G401 (cell line): ENCODE measurements at regions not wholly inside any gene's neighbourhood (a gene's known extent, or its start where the extent isn't known, plus 50 kb on each side); places are given as distances from the start of the nearest gene placed in this dataset.

Experiments
- DNase-seq: peaks from one replicate; pipeline ENCODE4 v3.0.0-alpha.2; 2015; ENCODE audit warnings: low spot score
- in situ Hi-C: cut with HindIII; loops from 2 replicates; pipeline ENCODE4 v1.10.0; 2016; ENCODE audit warnings: low sequenced_read_pairs, mixed read lengths

DNA sequence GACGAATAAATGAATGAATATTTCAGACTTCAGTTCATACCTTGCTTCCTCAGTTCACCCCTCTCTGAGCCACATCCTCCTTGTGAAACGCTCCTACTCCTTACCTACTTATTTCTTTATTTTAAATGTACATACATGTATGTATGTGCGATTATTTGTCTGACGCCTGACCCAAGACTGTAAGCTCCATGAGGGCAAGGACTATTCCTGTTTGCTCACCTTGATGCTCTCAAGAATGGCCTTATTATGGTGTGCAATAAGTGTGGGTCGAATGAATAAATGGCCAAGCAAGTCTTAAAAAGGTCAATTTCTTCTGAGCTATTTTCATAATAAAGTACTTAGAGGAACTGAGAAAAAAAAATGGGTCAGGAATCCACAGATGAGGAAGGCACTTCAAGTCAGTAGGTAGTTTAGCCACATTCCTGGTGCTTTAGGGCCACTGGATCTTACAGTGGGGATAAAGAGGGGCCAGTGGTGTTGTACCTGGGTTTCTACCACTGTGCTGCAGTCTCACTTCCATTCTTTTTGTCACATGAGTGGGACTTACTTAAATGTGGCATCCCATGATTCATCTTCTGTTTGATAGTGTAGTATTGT lies 74.7 kb downstream of the SDC1 start:
- DNase-seq = no peak
- in situ Hi-C loops = no loop called here

DNA sequence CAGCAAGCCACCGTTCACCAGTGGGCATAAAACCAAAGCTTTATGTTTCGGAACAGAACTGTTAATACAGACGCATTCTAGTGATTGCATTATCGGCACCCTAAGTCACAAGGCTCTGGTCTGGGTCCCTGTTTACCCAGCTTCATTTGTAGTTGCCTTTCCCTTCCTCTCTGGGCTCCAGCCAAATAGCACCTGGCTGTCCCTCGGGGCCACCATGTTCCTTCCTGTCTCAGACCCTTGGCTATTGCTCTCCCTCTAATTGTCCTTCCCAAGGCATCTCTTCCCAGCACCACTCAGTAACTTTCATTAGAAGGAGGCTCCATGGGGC lies 75.3 kb downstream of the SDC1 start:
- in situ Hi-C loops = no loop called here
- no peak for DNase-seq

DNA sequence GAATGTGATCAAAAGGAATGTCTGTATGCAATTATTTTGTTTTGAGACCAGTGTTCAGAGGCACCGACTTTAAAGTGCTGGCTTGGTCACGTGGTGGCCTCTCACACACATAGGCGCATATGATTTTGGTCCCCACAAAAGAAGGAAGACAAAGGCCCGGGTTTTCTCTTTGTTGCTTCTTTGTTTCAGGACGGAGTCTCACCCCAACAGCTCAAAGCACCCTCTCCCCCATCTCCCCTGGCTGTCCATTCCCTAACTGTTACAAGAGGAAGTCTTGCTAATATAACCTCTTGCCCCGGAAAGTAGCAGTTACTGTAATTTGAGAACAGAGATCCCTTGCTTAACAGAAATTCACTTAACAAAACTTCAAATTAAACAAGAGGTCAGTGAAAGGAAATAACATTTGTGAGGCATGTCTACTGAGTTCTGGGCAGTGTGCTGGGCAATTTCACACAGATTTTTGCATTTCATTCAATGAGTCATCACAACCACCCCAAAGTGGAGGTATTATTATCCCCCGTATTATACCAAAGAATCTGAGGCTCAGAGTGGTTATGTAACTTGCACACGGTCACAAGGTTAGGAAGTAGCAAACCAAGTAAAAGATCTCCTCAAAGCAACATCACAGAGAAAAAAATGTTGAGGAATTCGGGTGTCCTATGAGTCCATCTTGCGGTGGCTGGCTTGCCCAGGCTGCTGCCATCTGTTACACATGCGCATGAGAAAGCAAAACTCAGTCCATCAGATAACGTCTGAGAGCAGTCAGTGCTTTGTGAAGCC lies 75.8 kb downstream of the SDC1 start:
- in situ Hi-C loops = no loop called here
- DNase-seq = peak; percentile 46

DNA sequence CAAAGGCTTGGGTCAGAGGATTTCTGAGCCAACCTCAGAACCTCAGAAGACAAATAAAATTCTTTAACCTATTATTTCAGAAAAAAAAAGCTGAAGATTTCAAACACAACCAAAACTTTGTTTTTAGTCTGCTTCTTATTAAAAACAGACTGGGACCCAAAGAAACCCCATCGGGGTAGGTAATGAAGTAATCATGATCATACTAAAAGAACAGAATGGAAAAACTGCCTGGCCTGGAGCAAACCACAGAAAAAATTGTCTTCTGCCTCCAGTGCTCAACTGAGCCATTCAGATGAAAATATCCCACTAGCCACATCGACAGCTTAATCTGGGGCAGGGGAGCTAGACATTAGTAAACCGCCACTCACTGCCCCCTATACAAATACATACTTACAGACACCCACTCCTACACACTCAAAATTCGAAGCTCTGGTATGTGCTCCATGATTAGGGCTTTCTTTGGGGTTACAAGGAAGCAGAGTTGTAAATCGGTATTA lies 76.5 kb downstream of the SDC1 start:
- no peak for DNase-seq
- in situ Hi-C loops = no loop called here

GRCh38 chr2:20147351-20147750 lies 77.6 kb downstream of the SDC1 start:
- no peak for DNase-seq
- in situ Hi-C loops = no loop called here

DNA sequence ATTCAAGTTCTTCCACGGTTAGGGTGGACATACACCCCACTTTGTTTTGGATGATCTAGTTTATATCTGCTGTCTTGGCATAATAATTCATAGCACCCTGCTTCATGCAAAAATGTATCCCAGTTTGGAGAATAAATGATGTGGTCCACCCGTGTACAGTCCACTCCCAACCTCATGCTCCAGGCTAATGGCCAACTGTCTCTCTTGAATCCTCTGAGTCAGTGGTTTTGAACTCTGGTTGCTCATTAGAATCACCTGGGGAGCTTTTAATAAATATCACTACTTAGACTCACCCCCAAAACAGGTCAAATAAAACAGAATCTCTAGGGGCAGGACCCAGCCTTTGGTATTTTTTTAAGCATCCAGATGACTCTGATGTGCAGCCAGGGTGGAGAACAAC lies 78.5 kb downstream of the SDC1 start:
- in situ Hi-C loops = no loop called here
- no peak for DNase-seq

DNA sequence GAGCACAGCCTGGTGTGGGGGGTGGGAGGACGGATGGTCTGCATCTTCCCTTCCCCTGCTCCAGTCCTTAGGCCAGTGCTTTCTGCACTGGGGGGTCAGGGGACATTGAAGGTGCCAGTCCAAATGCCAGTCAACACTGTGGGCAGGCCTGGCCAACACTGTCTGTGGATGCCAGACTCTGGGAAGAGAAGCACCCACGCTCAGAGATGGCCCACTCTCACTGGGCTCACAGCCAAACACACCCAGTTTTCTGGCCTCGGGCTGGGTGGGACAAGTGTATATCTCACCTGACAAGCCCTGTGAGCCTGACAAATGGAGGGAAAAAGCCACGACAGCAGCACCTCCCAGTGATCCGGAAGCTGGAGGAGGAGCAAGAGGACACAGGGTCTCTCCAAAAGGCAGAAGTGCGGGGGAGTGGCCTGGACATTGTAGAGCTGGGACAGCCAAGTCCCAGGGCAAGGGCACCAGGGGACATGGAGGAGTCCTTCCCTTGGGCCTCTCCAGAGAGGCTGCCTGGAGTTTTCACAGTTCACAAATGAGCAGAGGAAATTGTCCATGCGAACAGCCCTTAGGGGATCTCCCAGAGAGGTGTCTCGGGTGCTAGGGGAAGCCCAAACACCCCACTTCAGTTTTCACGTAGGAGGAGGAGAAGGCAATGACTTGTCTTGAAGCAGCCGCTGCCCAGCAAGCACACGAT lies 79.3 kb downstream of the SDC1 start:
- DNase-seq = no peak
- in situ Hi-C loops = no loop called here

DNA sequence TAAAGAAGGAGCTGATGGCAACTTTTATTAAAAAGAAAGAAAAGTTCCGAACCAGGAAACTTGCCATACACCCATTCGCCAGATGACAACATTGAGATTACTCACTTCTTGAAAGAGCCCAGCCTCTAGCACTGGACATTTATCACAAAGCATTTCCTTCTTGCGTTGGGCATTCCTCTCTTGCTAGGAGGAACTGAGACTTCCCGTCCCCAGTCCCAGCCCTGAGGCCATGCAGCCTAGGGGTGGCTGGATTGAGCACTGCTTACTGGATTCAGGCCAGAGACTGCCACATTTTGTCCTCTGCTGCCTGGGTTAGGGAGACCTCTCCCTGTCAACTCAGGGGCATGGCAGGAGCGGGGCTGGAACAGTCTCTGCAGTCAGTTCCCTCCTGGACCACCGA lies 80.1 kb downstream of the SDC1 start:
- no peak for DNase-seq
- in situ Hi-C loops = no loop called here

DNA sequence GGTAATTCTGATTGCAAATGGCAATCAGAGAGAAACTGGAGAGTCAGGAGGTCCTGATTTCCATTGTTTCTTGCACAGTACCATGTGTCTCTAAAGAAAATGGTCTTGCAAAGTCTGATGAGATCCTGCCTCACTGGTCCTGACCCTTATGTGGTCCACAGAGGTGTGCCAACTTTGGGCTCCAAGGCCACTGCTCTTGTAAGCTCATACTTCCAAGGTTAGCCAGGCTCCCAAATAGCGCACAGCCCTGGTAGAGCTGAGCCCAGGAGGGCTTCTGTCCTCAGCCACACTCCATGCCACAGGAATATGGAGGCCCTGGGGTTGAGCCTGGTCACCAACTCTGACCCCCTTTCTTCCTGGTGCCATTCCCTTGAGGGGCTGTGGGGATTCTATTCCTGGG lies 80.7 kb downstream of the SDC1 start:
- in situ Hi-C loops = no loop called here
- DNase-seq = no peak

GRCh38 chr2:20143263-20143662 lies 81.7 kb downstream of the SDC1 start:
- DNase-seq = no peak
- in situ Hi-C loops = no loop called here

GRCh38 chr2:20141806-20142205 lies 83.1 kb downstream of the SDC1 start:
- in situ Hi-C loops = no loop called here

DNA sequence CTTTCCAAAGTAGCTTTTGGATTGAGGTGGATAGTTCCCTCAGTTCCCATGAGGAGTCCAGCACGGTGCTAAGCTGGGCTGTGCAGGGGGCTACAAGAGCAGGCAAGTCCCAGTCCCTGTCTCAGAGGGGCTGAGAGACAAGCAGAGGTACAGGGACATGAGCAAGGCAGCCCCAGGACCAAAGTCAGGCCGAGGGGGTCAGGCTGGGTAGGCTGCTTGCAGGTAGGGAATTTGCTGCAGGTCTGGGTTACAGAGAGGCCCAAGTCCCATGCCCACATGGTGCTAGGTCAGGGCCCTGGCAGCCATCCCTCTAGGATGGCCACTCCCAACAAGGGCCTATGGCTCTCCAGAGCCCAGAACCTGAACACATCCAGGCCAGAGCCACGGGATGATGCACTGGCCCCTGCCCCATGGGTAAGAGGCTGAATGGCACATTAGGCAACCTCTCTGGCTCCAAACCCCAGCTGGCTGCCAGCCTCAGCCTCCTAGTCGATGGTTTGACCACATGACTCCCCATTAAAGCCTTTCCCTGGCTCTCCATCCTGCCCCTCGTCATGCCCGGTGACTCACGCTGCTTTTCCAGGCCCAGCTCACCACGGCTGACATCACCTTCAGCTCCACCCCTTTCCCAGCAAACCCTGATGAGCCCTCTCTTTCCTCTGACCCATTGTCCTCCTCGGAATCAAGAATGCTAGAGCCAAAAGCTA lies 83.7 kb downstream of the SDC1 start:
- no peak for DNase-seq
- in situ Hi-C loops = no loop called here

More at GRCh38 chr2:20141806-20142205, 83.1 kb downstream of the SDC1 start:
- DNase-seq = no peak

- no peak for DNase-seq
- in situ Hi-C loops = no loop called here
Measured at GRCh38 chr2:20140321-20141055, 84.4 kb downstream of the SDC1 start.

- in situ Hi-C loops = no loop called here
- no peak for DNase-seq
Measured at GRCh38 chr2:20139407-20140172, 85.3 kb downstream of the SDC1 start.

GRCh38 chr2:20138696-20139095 lies 86.2 kb downstream of the SDC1 start:
- in situ Hi-C loops = no loop called here
- DNase-seq = no peak

DNA sequence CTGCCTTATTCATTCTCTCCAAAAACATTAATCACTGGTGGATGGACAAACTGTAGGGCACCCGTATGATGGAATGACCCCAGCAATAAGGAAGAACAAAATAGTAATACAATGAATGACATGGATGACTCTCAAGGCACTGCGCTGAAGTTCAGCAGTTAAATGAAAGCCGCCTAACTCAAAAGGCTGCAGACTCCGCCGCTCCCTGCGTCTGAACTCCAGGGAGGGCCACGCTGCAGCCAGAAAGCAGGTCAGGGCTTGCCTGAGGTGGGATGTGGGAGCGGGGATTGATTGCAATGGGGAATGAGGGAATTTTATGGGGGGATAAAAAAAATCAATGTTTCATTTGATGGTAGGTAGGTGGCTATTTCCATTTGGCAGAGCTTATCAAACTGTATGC lies 86.5 kb upstream of the LAPTM4A start:
- DNase-seq = no peak
- in situ Hi-C loops = no loop called here

- in situ Hi-C loops = no loop called here
- DNase-seq = no peak
Measured at GRCh38 chr2:20137131-20137571, 85.7 kb upstream of the LAPTM4A start.

GRCh38 chr2:20136149-20136548 lies 84.7 kb upstream of the LAPTM4A start:
- in situ Hi-C loops = no loop called here
- DNase-seq = no peak
